H1 (cell line): ENCODE measurements at regions not wholly inside any gene's neighbourhood (a gene's known extent, or its start where the extent isn't known, plus 50 kb on each side); places are given as distances from the start of the nearest gene placed in this dataset.

Experiments
- CTCF ChIA-PET: fragments of 300-600 bp; sonication (Branson Sonifier 250); formaldehyde crosslinking; loops from one replicate; lab custom pipeline; 2021; ENCODE audit not compliant: partially characterized antibody; lab: Charles Lee
- POLR2A ChIA-PET: fragments of 300-600 bp; sonication (Branson Sonifier 250); formaldehyde crosslinking; loops from one replicate; lab custom pipeline; 2021; ENCODE audit warnings: inconsistent platforms; ENCODE audit not compliant: partially characterized antibody; lab: Charles Lee
- DNase-seq, 2 experiments: peaks; one replicate each; pipeline versions ENCODE4 v3.0.0 to v3.0.0-alpha.2; 2010 to 2022; ENCODE audit warnings: low spot score in 2 of 2, low read depth in 1 of 2, mixed read lengths in 1 of 2
- FAIRE-seq: peaks from 2 replicates; lab custom pipeline; 2011; peaks lifted over from hg19 to GRCh38; lab: Jason Lieb, UNC
- H2AFZ ChIP-seq: 2 replicates; pipeline ENCODE4 v1.8.1; 2012; ENCODE audit warnings: low read length, inconsistent platforms
- H2AK5ac ChIP-seq: 2 replicates; pipeline ENCODE4 v1.6.1; 2013; ENCODE audit warnings: low read depth, low read length
- H2BK120ac ChIP-seq: replicated peaks from 2 replicates; pipeline ENCODE3; 2013; ENCODE audit warnings: low read depth, low read length, inconsistent platforms
- H2BK12ac ChIP-seq: 2 replicates; pipeline ENCODE4 v1.6.1; 2013; ENCODE audit warnings: low read depth, low read length
- H2BK15ac ChIP-seq: 2 replicates; pipeline ENCODE4 v1.6.1; 2013; ENCODE audit warnings: low read length
- H2BK20ac ChIP-seq: 2 replicates; pipeline ENCODE4 v1.6.1; 2013; ENCODE audit warnings: low read length
- H2BK5ac ChIP-seq: 2 replicates; pipeline ENCODE4 v1.6.1; 2013; ENCODE audit warnings: low read depth, low read length
- H3K14ac ChIP-seq: 2 replicates; pipeline ENCODE4 v1.6.1; 2013; ENCODE audit warnings: inconsistent platforms; ENCODE audit not compliant: insufficient read length
- H3K18ac ChIP-seq: 2 replicates; pipeline ENCODE4 v1.6.1; 2013; ENCODE audit warnings: low read length; ENCODE audit errors: extremely low read depth
- H3K23ac ChIP-seq: 2 replicates; pipeline ENCODE4 v1.6.1; 2013; ENCODE audit warnings: inconsistent platforms; ENCODE audit not compliant: insufficient read length
- H3K23me2 ChIP-seq: 2 replicates; pipeline ENCODE4 v1.6.1; 2013; ENCODE audit warnings: low read depth, low read length
- H3K27ac ChIP-seq: 2 replicates; pipeline ENCODE4 v1.6.1; 2011; ENCODE audit warnings: low read depth, low read length, inconsistent platforms
- H3K27me3 ChIP-seq, 4 experiments: replicated peaks in 1 of 4; 1 replicate in 1 of 4; 2 replicates in 3 of 4; pipeline versions ENCODE4 v1.6.1 to v1.8.1; 2011 to 2013; ENCODE audit warnings: low read length in 3 of 4, mild to moderate bottlenecking in 3 of 4, inconsistent platforms in 2 of 4, mixed read lengths in 2 of 4, moderate library complexity in 1 of 4; ENCODE audit not compliant: control insufficient read depth in 3 of 4, insufficient read depth in 3 of 4; ENCODE audit errors: extremely low read depth in 1 of 4
- H3K36me3 ChIP-seq, 4 experiments: 2 replicates each; pipeline versions ENCODE4 v1.6.1 to v1.8.1; 2011 to 2013; ENCODE audit warnings: mild to moderate bottlenecking in 4 of 4, low read length in 3 of 4, moderate library complexity in 2 of 4, control low read depth in 1 of 4, inconsistent platforms in 1 of 4; ENCODE audit not compliant: insufficient read depth in 4 of 4, control insufficient read depth in 2 of 4
- H3K4ac ChIP-seq: replicated peaks from 2 replicates; pipeline ENCODE3; 2013; ENCODE audit warnings: low read length, low read depth, mixed read lengths, inconsistent platforms; ENCODE audit not compliant: insufficient read length
- H3K4me1 ChIP-seq, 4 experiments: replicated peaks in 1 of 4; 1 replicate in 1 of 4; 2 replicates in 3 of 4; pipeline versions ENCODE4 v1.6.1 to v1.8.1; 2011 to 2013; ENCODE audit warnings: low read length in 3 of 4, inconsistent platforms in 2 of 4, mixed read lengths in 1 of 4; ENCODE audit not compliant: insufficient read depth in 4 of 4, control insufficient read depth in 3 of 4
- H3K4me2 ChIP-seq, 2 experiments: 2 replicates each; pipeline versions ENCODE4 v1.6.1 to v1.8.1; 2011 to 2013; ENCODE audit warnings: low read depth in 2 of 2, low read length in 2 of 2, control low read depth in 1 of 2, inconsistent platforms in 1 of 2, mild to moderate bottlenecking in 1 of 2; ENCODE audit not compliant: insufficient read depth in 1 of 2
- H3K4me3 ChIP-seq, 4 experiments: fragments of 200-600, 300-600 bp in 1 of 4; sonication (generic), shearing (Covaris generic), sonication (Bioruptor Twin) in 1 of 4; 2 replicates each; pipeline versions ENCODE4 v1.5.1 to v1.8.1; 2011 to 2016; ENCODE audit warnings: low read length in 4 of 4, low read depth in 3 of 4, control low read depth in 2 of 4, inconsistent platforms in 2 of 4, mild to moderate bottlenecking in 2 of 4, mixed read lengths in 1 of 4, moderate library complexity in 1 of 4; ENCODE audit not compliant: insufficient read depth in 2 of 4; ENCODE audit errors: extremely low read depth in 1 of 4
- H3K56ac ChIP-seq: replicated peaks from 2 replicates; pipeline ENCODE3; 2013; ENCODE audit warnings: low read depth, mild to moderate bottlenecking, mixed read lengths, low read length, inconsistent platforms; ENCODE audit not compliant: insufficient read length
- H3K79me1 ChIP-seq: 2 replicates; pipeline ENCODE4 v1.6.1; 2013; ENCODE audit warnings: low read depth, low read length, control low read depth
- H3K79me2 ChIP-seq, 2 experiments: 2 replicates each; pipeline versions ENCODE4 v1.6.1 to v1.8.1; 2012 to 2013; ENCODE audit warnings: low read length in 2 of 2, mild to moderate bottlenecking in 2 of 2, inconsistent platforms in 1 of 2; ENCODE audit not compliant: insufficient read depth in 2 of 2, control insufficient read depth in 1 of 2
- H3K9ac ChIP-seq, 4 experiments: replicated peaks in 1 of 4; 1 replicate in 1 of 4; 2 replicates in 3 of 4; pipeline versions ENCODE4 v1.6.1 to v1.8.1; 2011 to 2013; ENCODE audit warnings: low read depth in 3 of 4, low read length in 3 of 4, control low read depth in 2 of 4, mild to moderate bottlenecking in 2 of 4, moderate library complexity in 2 of 4, inconsistent platforms in 1 of 4; ENCODE audit errors: extremely low read depth in 1 of 4
- H3K9me3 ChIP-seq, 2 experiments: 2 replicates each; pipeline versions ENCODE4 v1.6.1 to v1.8.1; 2012 to 2013; ENCODE audit warnings: mild to moderate bottlenecking in 2 of 2, moderate library complexity in 2 of 2, control low read depth in 1 of 2, inconsistent platforms in 1 of 2, low read depth in 1 of 2, low read length in 1 of 2, mixed read lengths in 1 of 2; ENCODE audit not compliant: insufficient read depth in 2 of 2
- H4K20me1 ChIP-seq, 2 experiments: replicated peaks in 1 of 2; 2 replicates each; pipeline versions ENCODE3 to v1.8.1; 2011 to 2013; ENCODE audit warnings: inconsistent platforms in 2 of 2, low read length in 2 of 2, mild to moderate bottlenecking in 1 of 2; ENCODE audit not compliant: insufficient read depth in 2 of 2, control insufficient read depth in 1 of 2
- H4K5ac ChIP-seq: 2 replicates; pipeline ENCODE4 v1.6.1; 2013; ENCODE audit warnings: low read length, low read depth, mixed read lengths, inconsistent platforms; ENCODE audit not compliant: insufficient read length
- H4K8ac ChIP-seq: 2 replicates; pipeline ENCODE4 v1.8.0; 2013; ENCODE audit warnings: mild to moderate bottlenecking, moderate library complexity, low read length, inconsistent platforms; ENCODE audit not compliant: insufficient read depth; ENCODE audit errors: extremely low read depth
- H4K91ac ChIP-seq: replicated peaks from 2 replicates; pipeline ENCODE3; 2013; ENCODE audit warnings: low read length, mixed read lengths, inconsistent platforms; ENCODE audit not compliant: insufficient read length
- ATF3 ChIP-seq: IDR thresholded peaks from 2 replicates; pipeline ENCODE4 v1.6.1; 2011; ENCODE audit warnings: low read depth, mild to moderate bottlenecking, low read length; ENCODE audit not compliant: insufficient read depth
- CHD1 ChIP-seq: IDR thresholded peaks from 2 replicates; pipeline ENCODE4 v1.6.1; 2012; ENCODE audit warnings: low read depth, low read length, improper control_type of control experiment
- CREB1 ChIP-seq: IDR thresholded peaks from 2 replicates; pipeline ENCODE4 v1.6.1; 2012; ENCODE audit warnings: inconsistent platforms
- EGR1 ChIP-seq: IDR thresholded peaks from 2 replicates; pipeline ENCODE4 v1.6.1; 2011; ENCODE audit warnings: low read depth, low read length, borderline replicate concordance
- KDM1A ChIP-seq: fragments of 200-600, 300-600 bp; sonication (generic); IDR thresholded peaks from 2 replicates; pipeline ENCODE4 v1.7.1; 2016; ENCODE audit warnings: mild to moderate bottlenecking, low read length, borderline replicate concordance
- POLR2A ChIP-seq, 2 experiments: IDR thresholded peaks; 1 replicate in 1 of 2; 2 replicates in 1 of 2; pipeline ENCODE4 v1.6.1; 2011; ENCODE audit warnings: low read depth in 2 of 2, low read length in 2 of 2, mild to moderate bottlenecking in 2 of 2; ENCODE audit errors: control extremely low read depth in 1 of 2
- RNF2 ChIP-seq: fragments of 200-900, 300-1000 bp; sonication (generic); IDR thresholded peaks from 2 replicates; pipeline ENCODE4 v1.7.1; 2016; ENCODE audit warnings: borderline replicate concordance, low read depth, mild to moderate bottlenecking, antibody characterized with exemption, low read length; ENCODE audit not compliant: poor library complexity, severe bottlenecking; ENCODE audit errors: missing control alignments
- SIRT6 ChIP-seq: IDR thresholded peaks from one replicate; pipeline ENCODE4 v1.7.1; 2012; ENCODE audit warnings: low read length, inconsistent platforms
- TAF1 ChIP-seq: IDR thresholded peaks from 2 replicates; pipeline ENCODE4 v1.6.1; 2011; ENCODE audit warnings: mild to moderate bottlenecking, low read depth, low read length
- TAF7 ChIP-seq: optimal IDR thresholded peaks from 2 replicates; pipeline ENCODE3; 2011; ENCODE audit warnings: low read depth, mild to moderate bottlenecking, inconsistent platforms, low read length, moderate library complexity, borderline replicate concordance
- ZNF274 ChIP-seq: IDR thresholded peaks from 2 replicates; pipeline ENCODE4 v1.7.0; 2012; ENCODE audit warnings: low read length, borderline replicate concordance; ENCODE audit errors: extremely low read depth
- WGBS, 2 experiments: shearing (Covaris generic) in 1 of 2; methylation state at CpG; one replicate each; pipeline versions ENCODE4 v1.1.6 to v1.1.7; 2013 to 2015; ENCODE audit warnings: low lambda C conversion rate in 2 of 2, mixed read lengths in 2 of 2, inconsistent platforms in 1 of 2, low coverage in 1 of 2, missing lambda C conversion rate in 1 of 2; ENCODE audit not compliant: insufficient replicate concordance in 2 of 2, insufficient coverage in 1 of 2, insufficient read length in 1 of 2; ENCODE audit errors: extremely low coverage in 1 of 2, missing lambda C conversion rate in 1 of 2; 5-methylcytosine and 5-hydroxymethylcytosine counted together

GRCh38 chr10:2897619-2898508 is 169.5 kb upstream of the PFKP start:
- H4K8ac ChIP-seq, result no peak overlapping the region
- H3K79me2 ChIP-seq, result no peaks in the 10 kb centered on the region
- no peak overlapping the region for H4K91ac ChIP-seq
- no peak overlapping the region for H3K14ac ChIP-seq
- no peak overlapping the region for H2BK12ac ChIP-seq
- H2BK5ac ChIP-seq, result no peak overlapping the region
- no peak overlapping the region for H3K4ac ChIP-seq
- no peak overlapping the region for H2BK15ac ChIP-seq
- no peaks in the 10 kb centered on the region for H3K79me1 ChIP-seq
- WGBS, 2 experiments, result 84% methylated on average over 13 of the region's 13 CpGs; no CpG with 5 or more reads in 1 of the 2 experiments
- H3K9me3 ChIP-seq, result no peaks in the 10 kb centered on the region
- H3K23me2 ChIP-seq, result no peaks in the 10 kb centered on the region
- DNase-seq (no peak), FAIRE-seq (no peak)
- H3K4me3 ChIP-seq, result no peak overlapping the region
- no peak overlapping the region for H4K5ac ChIP-seq
- TF ChIP-seq POLR2A (IDR thresholded peaks at IDR 0.05; ENCODE audit: control extremely low read depth in 1 of 2, low read depth in 2 of 2, low read length in 2 of 2) (no peak), CREB1 (no peak), SIRT6 (no peak), TAF1 (no peak), ZNF274 (no peak), ATF3 (no peak), CHD1 (no peak), KDM1A (no peak), RNF2 (no peak), EGR1 (no peak), TAF7 (no peak)
- H3K18ac ChIP-seq, result no peak overlapping the region
- no peaks in the 10 kb centered on the region for H3K27me3 ChIP-seq
- ChIA-PET POLR2A (no interaction called here), CTCF (interaction anchor here (0.6 kb wide), 1 partner anchor 149 kb away, joined by 3 read pairs; no protein-coding TSS in a partner anchor)
- no peak overlapping the region for H3K56ac ChIP-seq
- no peak overlapping the region for H3K23ac ChIP-seq
- H4K20me1 ChIP-seq, result no peaks in the 10 kb centered on the region
- peaks cover 0 to 3% (median 0%) of the 10 kb centered on the region in 4 experiments; a peak in 2 of 7 replicates for H3K4me1 ChIP-seq
- no peak overlapping the region for H2AFZ ChIP-seq
- no peak overlapping the region for H3K9ac ChIP-seq
- no peak overlapping the region for H3K4me2 ChIP-seq
- H2AK5ac ChIP-seq, result no peak overlapping the region
- no peak overlapping the region for H2BK20ac ChIP-seq
- H3K27ac ChIP-seq, result no peak overlapping the region
- H2BK120ac ChIP-seq, result no peak overlapping the region
- H3K36me3 ChIP-seq, result no peaks in the 10 kb centered on the region
